Neuron (in vitro differentiated cells): ENCODE measurements at regions not wholly inside any gene's neighbourhood (a gene's known extent, or its start where the extent isn't known, plus 50 kb on each side); places are given as distances from the start of the nearest gene placed in this dataset.

Source experiments
- H2AFZ ChIP-seq: one replicate; pipeline ENCODE4 v1.6.1; 2013; ENCODE audit warnings: low read depth, mild to moderate bottlenecking, inconsistent platforms, low read length, moderate library complexity
- H3K27me3 ChIP-seq: one replicate; pipeline ENCODE4 v1.6.1; 2013; ENCODE audit warnings: low read length; ENCODE audit not compliant: insufficient read depth
- H3K36me3 ChIP-seq: one replicate; pipeline ENCODE4 v1.6.1; 2013; ENCODE audit warnings: low read length; ENCODE audit not compliant: insufficient read depth
- H3K4me1 ChIP-seq: one replicate; pipeline ENCODE4 v1.6.1; 2013; ENCODE audit warnings: low read length; ENCODE audit not compliant: insufficient read depth
- H3K4me3 ChIP-seq: 2 replicates; pipeline ENCODE4 v1.5.1; 2013; ENCODE audit warnings: mild to moderate bottlenecking, low read length, moderate library complexity
- H3K9me3 ChIP-seq: one replicate; pipeline ENCODE4 v1.6.1; 2013; ENCODE audit warnings: low read length

DNA sequence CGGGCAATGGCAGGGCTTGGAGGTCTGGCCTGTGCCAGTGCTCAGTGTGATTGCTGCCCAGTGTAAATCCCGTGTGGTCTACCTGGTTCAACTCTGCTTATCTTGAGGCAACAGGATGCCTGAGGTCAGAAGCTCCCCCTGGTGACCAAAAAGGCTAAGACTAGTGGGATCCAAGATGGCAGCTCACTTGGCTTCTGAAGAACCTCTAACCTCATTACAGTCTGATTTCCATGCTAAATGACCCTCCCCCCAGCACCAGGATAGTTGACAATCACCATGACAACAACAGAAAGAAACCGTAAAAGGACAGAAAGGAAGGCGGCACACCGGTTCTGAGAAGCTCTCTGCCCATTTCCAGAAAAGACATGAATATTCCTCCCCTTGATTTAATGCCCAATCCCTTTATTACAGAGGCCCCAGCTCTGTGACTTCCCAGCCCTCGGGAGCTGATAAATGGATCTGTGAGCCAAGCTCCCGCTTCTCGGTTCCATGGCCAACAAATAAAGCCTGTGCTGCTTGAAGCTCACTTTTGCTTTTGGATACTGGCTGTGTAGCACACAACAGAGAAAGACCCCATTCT, 398.4 kb downstream of the CTTN start:
- H3K27me3 ChIP-seq, result no peaks in the 10 kb centered on the region
- peaks cover 12% of the 10 kb centered on the region for H3K4me1 ChIP-seq
- H2AFZ ChIP-seq, result no peak overlapping the region
- no peaks in the 10 kb centered on the region for H3K36me3 ChIP-seq
- H3K4me3 ChIP-seq, result no peak overlapping the region
- H3K9me3 ChIP-seq, result peaks cover 25% of the 10 kb centered on the region

- H3K36me3 ChIP-seq, result no peaks in the 10 kb centered on the region
- no peaks in the 10 kb centered on the region for H3K27me3 ChIP-seq
- no peak overlapping the region for H2AFZ ChIP-seq
- H3K4me1 ChIP-seq, result peaks cover 12% of the 10 kb centered on the region
- H3K9me3 ChIP-seq, result peaks cover 21% of the 10 kb centered on the region
- no peak overlapping the region for H3K4me3 ChIP-seq
Observed at GRCh38 chr11:70798296-70798695, 400.0 kb downstream of the CTTN start.

DNA sequence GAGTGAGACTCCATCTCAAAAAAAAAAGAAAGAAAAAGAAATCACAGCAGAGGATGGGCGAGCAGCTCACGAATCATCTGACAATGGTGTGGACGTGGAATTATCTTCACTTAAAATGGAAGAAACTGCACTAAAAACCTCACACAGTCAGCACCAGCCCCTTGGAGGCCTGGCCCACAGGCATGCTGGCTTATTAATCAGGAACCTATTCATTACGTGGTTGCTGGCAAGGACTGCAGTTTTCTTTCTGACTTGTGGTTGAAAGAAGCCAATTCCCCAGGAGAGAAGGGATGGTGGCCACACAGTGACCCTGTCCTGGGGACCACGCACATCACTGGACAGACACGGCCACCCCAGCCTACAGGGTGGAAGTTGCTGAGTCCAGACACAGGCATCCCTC, 401.1 kb downstream of the CTTN start:
- H2AFZ ChIP-seq, result no peak overlapping the region
- no peaks in the 10 kb centered on the region for H3K36me3 ChIP-seq
- H3K9me3 ChIP-seq, result peaks cover 15% of the 10 kb centered on the region
- H3K27me3 ChIP-seq, result no peaks in the 10 kb centered on the region
- no peak overlapping the region for H3K4me3 ChIP-seq
- peaks cover 12% of the 10 kb centered on the region for H3K4me1 ChIP-seq

GRCh38 chr11:70802185-70802584, 403.9 kb downstream of the CTTN start:
- no peak overlapping the region for H3K4me3 ChIP-seq
- H3K27me3 ChIP-seq, result no peaks in the 10 kb centered on the region
- H3K4me1 ChIP-seq, result peaks cover 5% of the 10 kb centered on the region
- no peak overlapping the region for H2AFZ ChIP-seq
- H3K36me3 ChIP-seq, result no peaks in the 10 kb centered on the region
- peaks cover 4% of the 10 kb centered on the region for H3K9me3 ChIP-seq

DNA sequence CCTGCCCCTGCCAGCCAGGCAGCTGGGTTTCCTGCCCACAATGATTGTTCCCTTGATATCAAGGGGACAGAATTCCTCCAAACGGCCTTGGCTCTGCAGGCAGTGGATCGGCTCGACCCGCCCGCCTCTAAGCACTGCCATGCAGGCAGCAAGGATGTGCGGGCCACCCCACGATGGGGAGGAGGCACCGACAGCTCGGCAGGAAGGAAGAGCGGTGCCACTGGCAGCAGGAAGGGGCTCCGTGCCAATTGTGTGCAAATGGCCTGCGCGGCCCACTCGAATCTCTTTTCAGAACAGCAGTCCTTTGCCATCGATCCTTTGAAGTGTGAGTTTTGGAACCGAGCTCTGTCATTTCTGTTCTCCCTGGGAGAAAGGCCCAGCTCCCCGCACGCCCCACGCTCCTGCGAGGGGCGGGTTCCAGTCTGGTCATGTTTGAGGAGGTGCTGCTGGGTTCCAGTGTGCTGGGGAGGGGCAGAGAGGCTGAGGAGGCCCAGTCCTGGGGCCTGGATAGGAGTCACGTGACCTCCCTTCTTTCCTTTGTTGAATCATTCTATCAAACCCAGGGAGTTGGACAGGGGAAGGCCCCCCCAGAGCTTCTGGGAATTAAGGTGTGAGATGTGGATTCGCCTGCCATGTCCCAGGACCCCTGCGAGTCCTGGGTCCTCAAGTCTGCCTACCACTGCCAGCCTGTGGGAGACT, 406.0 kb downstream of the CTTN start:
- no peaks in the 10 kb centered on the region for H3K9me3 ChIP-seq
- no peaks in the 10 kb centered on the region for H3K36me3 ChIP-seq
- H3K4me3 ChIP-seq, result no peak overlapping the region
- no peaks in the 10 kb centered on the region for H3K4me1 ChIP-seq
- H3K27me3 ChIP-seq, result no peaks in the 10 kb centered on the region
- no peak overlapping the region for H2AFZ ChIP-seq

DNA sequence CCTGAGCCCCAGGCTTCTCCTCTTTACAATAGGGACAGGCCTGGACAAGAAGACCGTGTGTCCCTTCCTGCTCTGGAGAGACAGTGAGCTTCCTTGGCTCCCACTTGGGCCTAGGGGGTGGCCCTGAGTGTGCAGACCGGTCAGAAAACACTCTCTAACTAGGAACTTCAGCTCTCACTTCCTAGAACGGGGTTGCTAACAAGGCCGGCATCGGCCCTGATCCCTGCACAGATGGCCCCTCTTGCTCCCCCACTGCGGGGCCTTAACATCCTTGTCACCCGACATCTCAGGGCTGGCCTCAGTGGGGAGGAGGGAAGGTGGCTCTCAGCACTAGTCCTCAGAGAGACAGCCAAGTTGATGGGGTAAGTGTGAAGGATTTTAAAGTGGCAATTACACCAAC, 406.9 kb downstream of the CTTN start:
- no peak overlapping the region for H3K4me3 ChIP-seq
- H3K4me1 ChIP-seq, result no peaks in the 10 kb centered on the region
- no peaks in the 10 kb centered on the region for H3K36me3 ChIP-seq
- no peaks in the 10 kb centered on the region for H3K9me3 ChIP-seq
- H2AFZ ChIP-seq, result no peak overlapping the region
- H3K27me3 ChIP-seq, result no peaks in the 10 kb centered on the region

DNA sequence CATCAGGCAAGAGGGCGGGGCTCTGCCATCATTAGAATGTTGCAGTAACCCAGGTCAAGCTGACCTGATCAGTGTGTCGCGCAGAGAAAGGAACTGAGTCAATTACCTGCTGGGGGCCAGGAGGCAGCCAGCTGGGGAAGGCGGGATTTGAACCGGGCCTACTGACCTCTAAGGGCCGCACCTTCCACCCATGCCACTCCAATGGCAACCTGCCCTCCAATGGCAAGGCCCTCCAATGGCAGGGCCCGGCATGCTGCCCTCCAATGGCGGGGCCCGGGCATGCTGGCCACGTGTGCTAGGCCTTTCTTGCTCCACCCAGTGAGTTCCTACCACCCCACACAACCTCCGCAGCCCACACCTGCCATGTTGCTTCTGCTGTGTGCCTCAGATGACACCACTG, 407.6 kb downstream of the CTTN start:
- no peaks in the 10 kb centered on the region for H3K9me3 ChIP-seq
- H3K4me1 ChIP-seq, result no peaks in the 10 kb centered on the region
- H3K27me3 ChIP-seq, result no peaks in the 10 kb centered on the region
- no peak overlapping the region for H3K4me3 ChIP-seq
- no peak overlapping the region for H2AFZ ChIP-seq
- no peaks in the 10 kb centered on the region for H3K36me3 ChIP-seq

GRCh38 chr11:70806461-70807194, 408.3 kb downstream of the CTTN start:
- no peak overlapping the region for H2AFZ ChIP-seq
- H3K36me3 ChIP-seq, result no peaks in the 10 kb centered on the region
- H3K4me1 ChIP-seq, result no peaks in the 10 kb centered on the region
- no peaks in the 10 kb centered on the region for H3K9me3 ChIP-seq
- no peaks in the 10 kb centered on the region for H3K27me3 ChIP-seq
- no peak overlapping the region for H3K4me3 ChIP-seq

- no peaks in the 10 kb centered on the region for H3K27me3 ChIP-seq
- H3K4me3 ChIP-seq, result no peak overlapping the region
- H3K4me1 ChIP-seq, result no peaks in the 10 kb centered on the region
- H2AFZ ChIP-seq, result no peak overlapping the region
- H3K9me3 ChIP-seq, result no peaks in the 10 kb centered on the region
- H3K36me3 ChIP-seq, result no peaks in the 10 kb centered on the region
Observed at GRCh38 chr11:70807195-70807543, 408.8 kb downstream of the CTTN start.

DNA sequence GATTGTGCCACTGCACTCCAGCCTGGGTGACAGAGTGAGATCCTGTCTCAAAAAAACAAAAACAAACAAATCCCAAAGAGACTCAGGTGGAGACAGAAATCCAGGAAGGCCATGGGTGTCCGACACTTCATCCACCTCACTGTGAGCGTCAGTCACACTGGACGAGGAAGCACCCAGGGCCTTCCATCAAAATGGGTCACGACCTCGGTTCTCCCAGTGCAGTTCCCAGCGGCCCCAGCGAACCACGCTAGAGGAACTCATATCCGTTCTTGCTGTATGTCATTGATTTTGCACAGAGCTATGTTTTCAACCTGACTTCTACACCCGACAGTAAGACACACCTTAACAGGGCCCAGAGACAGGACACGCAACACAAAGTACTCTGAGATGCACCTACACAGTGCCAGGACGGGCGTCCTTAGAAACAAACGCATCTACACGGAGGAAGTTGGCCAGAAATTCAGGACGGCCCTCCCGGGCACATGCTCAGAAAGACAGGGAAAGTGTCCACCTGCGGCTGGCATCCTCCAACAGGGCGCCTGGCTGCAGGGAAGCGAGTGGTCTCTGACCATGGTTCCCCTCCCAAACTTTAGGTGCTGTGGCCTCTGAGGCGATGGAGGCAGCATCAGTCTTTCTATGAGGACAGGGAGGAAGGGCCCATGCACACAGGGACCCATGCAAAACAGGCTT, 410.5 kb downstream of the CTTN start:
- no peaks in the 10 kb centered on the region for H3K9me3 ChIP-seq
- H3K27me3 ChIP-seq, result no peaks in the 10 kb centered on the region
- H3K4me1 ChIP-seq, result no peaks in the 10 kb centered on the region
- H3K4me3 ChIP-seq, result no peak overlapping the region
- H2AFZ ChIP-seq, result no peak overlapping the region
- no peaks in the 10 kb centered on the region for H3K36me3 ChIP-seq

DNA sequence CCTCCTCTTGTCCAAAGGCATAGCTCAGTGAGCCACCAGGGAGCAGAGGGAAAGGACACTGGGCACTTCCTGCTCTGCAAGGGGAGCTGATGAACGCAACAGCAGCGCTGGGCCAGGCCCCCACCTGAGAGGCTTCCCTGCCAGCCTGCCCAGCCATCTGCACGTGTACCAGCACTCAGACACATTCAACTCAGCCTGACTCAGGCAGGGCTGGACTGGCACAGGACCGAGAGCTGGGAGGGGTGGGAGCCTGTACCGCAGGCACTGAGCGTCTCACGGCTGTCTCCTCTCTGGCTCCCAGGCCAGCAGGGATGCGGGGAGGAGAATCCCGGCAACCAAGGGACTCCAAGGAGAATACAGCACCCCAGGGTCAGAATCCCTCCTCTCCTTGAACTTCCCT, 411.8 kb downstream of the CTTN start:
- Histone ChIP-seq H3K36me3 (no peaks in the 10 kb centered on the region), H3K4me3 (no peak overlapping the region), H2AFZ (no peak overlapping the region), H3K9me3 (no peaks in the 10 kb centered on the region), H3K4me1 (no peaks in the 10 kb centered on the region), H3K27me3 (no peaks in the 10 kb centered on the region)

DNA sequence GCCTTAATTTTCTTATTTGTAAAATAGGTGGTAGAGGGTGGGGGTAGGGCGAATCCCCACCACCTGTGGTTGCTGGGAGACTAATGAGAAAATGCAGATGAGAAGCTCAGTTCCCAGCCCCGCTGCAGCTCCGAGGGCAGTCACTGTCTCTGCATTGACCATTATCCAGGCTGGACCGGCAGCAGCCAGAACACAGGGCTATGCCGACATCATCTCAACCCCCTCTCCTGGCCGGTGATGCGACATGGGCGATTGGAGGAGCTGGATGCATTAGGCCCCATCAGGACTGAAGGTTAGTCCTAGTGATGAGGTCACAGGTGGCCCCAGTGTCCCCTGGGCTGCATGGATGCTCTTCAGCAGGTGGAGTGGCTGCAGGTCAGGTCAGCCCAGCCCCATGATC, 412.4 kb downstream of the CTTN start:
- Histone ChIP-seq H3K27me3 (no peaks in the 10 kb centered on the region), H2AFZ (no peak overlapping the region), H3K36me3 (no peaks in the 10 kb centered on the region), H3K9me3 (no peaks in the 10 kb centered on the region), H3K4me3 (no peak overlapping the region), H3K4me1 (no peaks in the 10 kb centered on the region)

GRCh38 chr11:70811483-70811882, 413.2 kb downstream of the CTTN start:
- H3K36me3 ChIP-seq, result no peaks in the 10 kb centered on the region
- H3K4me3 ChIP-seq, result no peak overlapping the region
- no peaks in the 10 kb centered on the region for H3K9me3 ChIP-seq
- no peaks in the 10 kb centered on the region for H3K4me1 ChIP-seq
- no peak overlapping the region for H2AFZ ChIP-seq
- H3K27me3 ChIP-seq, result no peaks in the 10 kb centered on the region
